ENCODE measurements at regions not wholly inside any gene's neighbourhood (a gene's known extent, or its start where the extent isn't known, plus 50 kb on each side); places are given as distances from the start of the nearest gene placed in this dataset.

DNA sequence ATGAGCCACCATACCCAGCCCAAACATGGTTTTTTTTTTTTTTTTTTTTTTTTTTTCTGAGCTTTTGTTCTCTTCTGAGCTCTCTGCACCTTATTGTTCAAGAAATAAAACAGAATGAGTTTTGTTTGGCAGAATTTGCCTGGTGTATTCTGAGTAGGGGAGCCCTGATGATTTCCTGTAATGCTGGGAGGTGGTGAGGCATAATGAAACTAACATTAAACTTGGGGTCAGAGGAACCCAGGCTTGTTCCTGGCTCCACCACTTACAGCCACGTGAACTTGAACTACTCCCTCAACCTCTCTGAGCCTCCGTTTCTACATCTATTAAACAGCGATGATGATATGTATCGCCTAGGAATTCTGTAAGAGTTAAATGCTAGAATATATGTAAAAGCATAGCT, 276.3 kb upstream of the CRY1 start:
- Histone ChIP-seq H3K27me3 (ENCODE audit: low read depth) (no peaks in the 10 kb centered on the region), H3K4me1 (no peaks in the 10 kb centered on the region), H3K27ac (no peak overlapping the region), H3K36me3 (no peaks in the 10 kb centered on the region), H3K9me3 (no peaks in the 10 kb centered on the region), H3K4me3 (no peak overlapping the region)
- ATAC-seq, result no peak
- TF ChIP-seq, protein P1, sequence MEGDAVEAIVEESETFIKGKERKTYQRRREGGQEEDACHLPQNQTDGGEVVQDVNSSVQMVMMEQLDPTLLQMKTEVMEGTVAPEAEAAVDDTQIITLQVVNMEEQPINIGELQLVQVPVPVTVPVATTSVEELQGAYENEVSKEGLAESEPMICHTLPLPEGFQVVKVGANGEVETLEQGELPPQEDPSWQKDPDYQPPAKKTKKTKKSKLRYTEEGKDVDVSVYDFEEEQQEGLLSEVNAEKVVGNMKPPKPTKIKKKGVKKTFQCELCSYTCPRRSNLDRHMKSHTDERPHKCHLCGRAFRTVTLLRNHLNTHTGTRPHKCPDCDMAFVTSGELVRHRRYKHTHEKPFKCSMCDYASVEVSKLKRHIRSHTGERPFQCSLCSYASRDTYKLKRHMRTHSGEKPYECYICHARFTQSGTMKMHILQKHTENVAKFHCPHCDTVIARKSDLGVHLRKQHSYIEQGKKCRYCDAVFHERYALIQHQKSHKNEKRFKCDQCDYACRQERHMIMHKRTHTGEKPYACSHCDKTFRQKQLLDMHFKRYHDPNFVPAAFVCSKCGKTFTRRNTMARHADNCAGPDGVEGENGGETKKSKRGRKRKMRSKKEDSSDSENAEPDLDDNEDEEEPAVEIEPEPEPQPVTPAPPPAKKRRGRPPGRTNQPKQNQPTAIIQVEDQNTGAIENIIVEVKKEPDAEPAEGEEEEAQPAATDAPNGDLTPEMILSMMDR (IDR thresholded peaks at IDR 0.05), result no peak
- intact Hi-C loops (cut with DNase I), result no loop called here
- DNase-seq, result no peak

DNA sequence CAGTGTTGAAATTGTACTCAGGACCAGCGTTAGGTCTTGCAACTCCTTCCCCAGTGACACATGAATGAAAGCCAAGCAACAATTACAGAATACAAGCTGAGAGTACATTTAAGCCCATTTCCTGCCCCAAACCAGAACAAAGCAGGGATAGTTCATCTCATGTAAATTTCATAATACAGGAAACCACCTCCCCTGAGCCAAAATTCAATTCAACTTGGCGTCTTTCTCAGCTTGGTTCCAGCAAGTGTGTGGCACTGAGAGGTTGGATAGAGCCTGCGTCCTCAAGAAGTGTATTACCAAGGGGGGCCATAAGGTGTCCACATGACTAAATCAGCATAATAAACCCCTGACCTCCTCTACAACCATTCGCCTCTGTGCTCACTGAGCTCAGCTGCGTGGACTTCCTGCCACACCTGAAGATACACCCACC, 278.9 kb upstream of the CRY1 start:
- intact Hi-C loops (cut with DNase I), result no loop called here
- Histone ChIP-seq H3K9me3 (no peaks in the 10 kb centered on the region), H3K36me3 (no peaks in the 10 kb centered on the region), H3K27ac (no peak overlapping the region), H3K27me3 (ENCODE audit: low read depth) (no peaks in the 10 kb centered on the region), H3K4me3 (no peak overlapping the region), H3K4me1 (no peaks in the 10 kb centered on the region)
- DNase-seq, result no peak
- TF ChIP-seq, protein P1 (IDR thresholded peaks at IDR 0.05), result no peak
- ATAC-seq, result no peak

DNA sequence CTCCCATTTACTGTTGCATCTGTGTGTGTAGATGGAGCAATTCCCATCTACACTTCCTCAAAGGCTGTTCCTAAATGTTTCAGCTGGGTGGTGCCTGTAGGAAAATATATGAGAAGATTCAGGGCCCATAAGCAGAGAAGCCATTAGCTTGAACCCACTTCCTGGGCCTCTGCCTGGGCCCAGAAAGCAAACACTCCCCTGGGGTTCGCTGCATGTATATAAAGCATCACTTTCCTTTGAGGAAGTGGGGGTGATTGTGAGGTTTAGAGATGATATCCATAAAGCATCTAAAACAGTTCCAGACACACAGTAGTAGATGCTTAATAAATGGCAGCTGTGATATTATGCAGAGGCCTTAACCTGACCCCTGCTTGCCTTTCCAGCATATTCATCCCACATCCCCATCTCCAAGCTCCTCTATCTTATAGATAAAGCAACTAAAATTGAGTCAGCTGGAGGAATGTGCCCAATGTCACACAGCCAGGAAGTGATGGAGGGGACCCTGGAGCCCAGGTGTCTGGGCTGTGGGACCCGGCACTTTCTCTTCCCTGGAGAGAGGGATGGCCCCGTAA, 280.0 kb upstream of the CRY1 start:
- H3K36me3 ChIP-seq, result no peaks in the 10 kb centered on the region
- DNase-seq, result no peak
- H3K4me3 ChIP-seq, result no peak overlapping the region
- no peak for ATAC-seq
- H3K27me3 ChIP-seq (ENCODE audit: low read depth), result no peaks in the 10 kb centered on the region
- intact Hi-C loops (cut with DNase I), result no loop called here
- TF ChIP-seq, protein P1 (IDR thresholded peaks at IDR 0.05), result no peak
- no peaks in the 10 kb centered on the region for H3K4me1 ChIP-seq
- no peaks in the 10 kb centered on the region for H3K9me3 ChIP-seq
- no peak overlapping the region for H3K27ac ChIP-seq

DNA sequence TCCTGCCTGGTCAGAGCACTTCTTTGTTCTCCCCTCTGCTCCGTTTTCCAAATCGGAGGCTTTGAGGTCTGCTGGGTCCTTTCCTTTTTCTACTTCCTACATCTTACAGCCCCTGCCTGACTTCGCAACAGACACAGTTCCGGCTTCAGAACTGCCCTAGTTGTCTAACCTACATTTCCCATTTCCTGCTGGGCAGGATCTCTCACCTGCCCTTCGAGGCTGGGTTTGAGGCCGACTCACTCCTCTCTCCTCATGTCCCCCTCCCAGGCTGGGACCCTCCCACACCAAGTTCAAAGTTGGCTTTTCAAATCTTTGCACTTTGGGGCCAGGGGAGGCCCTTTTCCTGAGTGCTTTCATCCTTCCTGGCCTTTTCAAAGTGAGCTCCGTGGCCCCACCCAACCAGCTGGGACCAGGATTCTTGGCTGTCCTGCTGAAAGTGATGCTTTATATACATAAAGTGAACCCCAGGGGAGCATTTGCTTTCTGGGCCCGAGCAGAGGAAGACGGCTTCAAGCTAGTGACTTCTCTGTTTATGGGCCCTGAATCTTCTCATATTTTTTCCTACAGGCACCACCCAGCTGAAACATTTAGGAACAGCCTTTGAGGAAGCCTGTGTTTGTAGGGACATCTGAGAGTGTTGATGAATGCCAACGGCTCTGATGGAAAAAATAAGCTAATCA, 281.0 kb upstream of the CRY1 start:
- Histone ChIP-seq H3K4me1 (no peaks in the 10 kb centered on the region), H3K9me3 (no peaks in the 10 kb centered on the region), H3K27me3 (ENCODE audit: low read depth) (no peaks in the 10 kb centered on the region), H3K27ac (no peak overlapping the region), H3K36me3 (no peaks in the 10 kb centered on the region), H3K4me3 (no peak overlapping the region)
- DNase-seq, result no peak
- intact Hi-C loops (cut with DNase I), result no loop called here
- TF ChIP-seq, protein P1 (IDR thresholded peaks at IDR 0.05), result no peak
- ATAC-seq, result peak; percentile 20 to 23

DNA sequence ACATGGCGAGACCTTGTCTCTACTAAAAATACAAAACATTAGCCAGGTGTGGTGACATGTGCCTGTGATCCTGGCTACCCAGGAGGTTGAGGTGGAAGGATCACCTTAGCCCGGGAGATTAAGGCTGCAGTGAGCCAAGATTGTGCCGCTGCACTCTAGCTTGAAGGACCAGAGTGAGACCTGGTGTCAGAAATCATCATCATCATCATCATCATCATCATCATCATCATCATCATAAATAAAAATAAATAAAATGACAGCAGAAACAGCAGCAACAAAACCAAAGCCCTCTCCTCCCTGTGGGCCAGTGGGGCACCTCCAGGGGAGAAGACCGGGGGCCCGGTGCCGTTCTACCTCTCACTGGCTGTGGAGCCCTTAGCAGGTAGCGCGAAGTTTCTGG, 281.9 kb upstream of the CRY1 start:
- Histone ChIP-seq H3K4me1 (no peaks in the 10 kb centered on the region), H3K27ac (no peak overlapping the region), H3K36me3 (no peaks in the 10 kb centered on the region), H3K9me3 (no peaks in the 10 kb centered on the region), H3K27me3 (ENCODE audit: low read depth) (no peaks in the 10 kb centered on the region), H3K4me3 (no peak overlapping the region)
- no peak for DNase-seq
- no peak for ATAC-seq
- TF ChIP-seq, protein P1 (IDR thresholded peaks at IDR 0.05), result no peak
- intact Hi-C loops (cut with DNase I), result no loop called here
